Pancreas (tissue), 10 donors: ENCODE measurements at regions not wholly inside any gene's neighbourhood (a gene's known extent, or its start where the extent isn't known, plus 50 kb on each side); places are given as distances from the start of the nearest gene placed in this dataset.

Experiments used
- ATAC-seq, 4 donors: fragments of 200-7000 bp; cut with Tn5 transposase; one replicate each; pipeline versions ENCODE4 v1.8.0 to v1.9.1; 2020; ENCODE audit warnings: mild to moderate bottlenecking in 4 of 4, moderate library complexity in 4 of 4
- DNase-seq, 6 donors: peaks; one replicate each; pipeline ENCODE4 v3.0.0-alpha.2; 2020
- FAIRE-seq: peaks from 2 replicates; lab custom pipeline; 2012; peaks lifted over from hg19 to GRCh38; lab: Jason Lieb, UNC
- H3K27ac ChIP-seq, 4 donors: fragments of 200-600 bp; sonication (generic); 1 replicate in 3 of 4; 2 replicates in 1 of 4; pipeline versions ENCODE4 v1.5.0 to v1.8.0; 2020
- H3K27me3 ChIP-seq, 4 donors: fragments of 200-600 bp; one replicate each; pipeline ENCODE4 v1.8.0; 2021
- H3K36me3 ChIP-seq, 3 donors: fragments of 200-600 bp; sonication (generic) in 1 of 3; one replicate each; pipeline versions ENCODE4 v1.5.0 to v1.8.0; 2020 to 2021
- H3K4me1 ChIP-seq, 3 donors: fragments of 200-600 bp; one replicate each; pipeline ENCODE4 v1.8.0; 2021
- H3K4me3 ChIP-seq, 4 donors: fragments of 200-600 bp; sonication (generic) in 2 of 4; one replicate each; pipeline versions ENCODE4 v1.5.0 to v1.8.0; 2020 to 2021
- H3K9me3 ChIP-seq, 4 donors: fragments of 200-600 bp; one replicate each; pipeline ENCODE4 v1.8.0; 2021
- WGBS, 2 donors: extraction: QIAGEN DNeasy Blood & Tissue Kit; methylation state at CpG; one replicate each; pipeline ENCODE4 v1.1.7; 2013; 5-methylcytosine and 5-hydroxymethylcytosine counted together
- intact Hi-C, 3 donors: fragments of 100-400 bp; cut with DNase I; formaldehyde crosslinking; loops; one replicate each; pipeline versions ENCODE4 v1.11.1 to v1.14.2; 2022
- TF ChIP-seq, protein P1 (sequence below), 4 donors: fragments of 200-600 bp; sonication (generic) in 3 of 4; IDR thresholded peaks; one replicate each; pipeline versions ENCODE4 v1.5.0 to v1.8.0; 2021; ENCODE audit warnings: antibody characterized with exemption in 4 of 4
- donor health status: healthy with polysubstance abuse.
- donor health status: DM: no; HTN: no; CAD: no; lungs with moderate emphysema.
- donor health status: DM: no; HTN: no; CAD: no.
- donor health status: control.
- donor health status: control.
- donor health status: Bipolar disorder and iron deficiency.
- donor health status: DM: yes; HTN: yes; CAD: no.
- donor health status: DM: no; HTN: no; CAD: no.
- donor health status: DM: no; HTN: no; CAD: no.
- donor health status: DM: yes; HTN: yes; CAD: no.

DNA sequence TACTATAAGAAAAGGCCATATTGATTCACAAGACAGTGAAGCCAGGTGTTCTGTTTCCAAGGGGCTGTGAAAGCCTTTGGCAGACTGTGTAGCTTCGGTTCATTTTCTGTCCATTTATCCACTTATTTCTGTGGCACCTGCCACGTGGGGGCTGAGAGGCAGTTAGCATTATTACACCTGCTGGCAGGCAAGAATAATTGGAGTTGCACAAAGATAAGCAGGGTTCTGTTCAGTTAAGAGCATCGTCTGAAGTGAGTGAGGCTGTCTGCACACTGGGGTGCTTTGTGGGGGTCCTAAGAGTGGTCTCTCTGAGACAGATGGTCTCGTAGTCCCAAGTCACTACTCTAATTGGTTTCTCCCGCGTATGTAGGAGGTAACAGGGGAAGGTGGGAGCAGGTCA lies 60.6 kb upstream of the CCN6 start:
- H3K27me3 ChIP-seq: peaks cover 0 to 3% (median 0%) of the 10 kb centered on the region in 4 donors
- 31 to 34% methylated on average over 6 of the region's 6 CpGs for WGBS, 2 donors
- no peak overlapping the region for H3K4me3 ChIP-seq
- intact Hi-C loops: loop anchor here in 1 of 3 donors (10.0 kb wide), 1 partner anchor 279 kb away; no protein-coding TSS in a partner anchor
- no peaks in the 10 kb centered on the region for H3K4me1 ChIP-seq
- no peaks in the 10 kb centered on the region for H3K36me3 ChIP-seq
- TF ChIP-seq, protein P1, sequence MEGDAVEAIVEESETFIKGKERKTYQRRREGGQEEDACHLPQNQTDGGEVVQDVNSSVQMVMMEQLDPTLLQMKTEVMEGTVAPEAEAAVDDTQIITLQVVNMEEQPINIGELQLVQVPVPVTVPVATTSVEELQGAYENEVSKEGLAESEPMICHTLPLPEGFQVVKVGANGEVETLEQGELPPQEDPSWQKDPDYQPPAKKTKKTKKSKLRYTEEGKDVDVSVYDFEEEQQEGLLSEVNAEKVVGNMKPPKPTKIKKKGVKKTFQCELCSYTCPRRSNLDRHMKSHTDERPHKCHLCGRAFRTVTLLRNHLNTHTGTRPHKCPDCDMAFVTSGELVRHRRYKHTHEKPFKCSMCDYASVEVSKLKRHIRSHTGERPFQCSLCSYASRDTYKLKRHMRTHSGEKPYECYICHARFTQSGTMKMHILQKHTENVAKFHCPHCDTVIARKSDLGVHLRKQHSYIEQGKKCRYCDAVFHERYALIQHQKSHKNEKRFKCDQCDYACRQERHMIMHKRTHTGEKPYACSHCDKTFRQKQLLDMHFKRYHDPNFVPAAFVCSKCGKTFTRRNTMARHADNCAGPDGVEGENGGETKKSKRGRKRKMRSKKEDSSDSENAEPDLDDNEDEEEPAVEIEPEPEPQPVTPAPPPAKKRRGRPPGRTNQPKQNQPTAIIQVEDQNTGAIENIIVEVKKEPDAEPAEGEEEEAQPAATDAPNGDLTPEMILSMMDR (IDR thresholded peaks at IDR 0.05): no peak
- DNase-seq (no peak), ATAC-seq (no peak), FAIRE-seq (no peak)
- no peaks in the 10 kb centered on the region for H3K9me3 ChIP-seq
- H3K27ac ChIP-seq: no peak overlapping the region

DNA sequence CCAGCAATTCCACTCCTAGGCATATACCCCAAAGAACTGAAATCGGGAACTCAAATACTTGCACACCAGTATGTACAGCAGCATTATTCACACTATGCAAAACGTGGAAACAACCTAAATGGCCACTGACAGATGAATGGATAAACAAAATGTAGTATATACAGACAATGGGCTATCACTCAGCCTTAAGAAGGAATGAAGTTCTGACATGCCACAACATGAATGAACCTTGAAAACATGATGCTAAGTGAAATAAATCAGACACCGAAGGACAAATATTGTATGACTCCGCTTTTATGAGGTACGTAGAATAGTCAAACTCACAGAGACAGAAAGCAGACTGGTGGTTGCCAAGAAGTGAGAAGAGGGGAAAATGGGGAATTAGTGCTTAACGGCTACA lies 59.1 kb upstream of the CCN6 start:
- TF ChIP-seq, protein P1 (IDR thresholded peaks at IDR 0.05): no peak

DNA sequence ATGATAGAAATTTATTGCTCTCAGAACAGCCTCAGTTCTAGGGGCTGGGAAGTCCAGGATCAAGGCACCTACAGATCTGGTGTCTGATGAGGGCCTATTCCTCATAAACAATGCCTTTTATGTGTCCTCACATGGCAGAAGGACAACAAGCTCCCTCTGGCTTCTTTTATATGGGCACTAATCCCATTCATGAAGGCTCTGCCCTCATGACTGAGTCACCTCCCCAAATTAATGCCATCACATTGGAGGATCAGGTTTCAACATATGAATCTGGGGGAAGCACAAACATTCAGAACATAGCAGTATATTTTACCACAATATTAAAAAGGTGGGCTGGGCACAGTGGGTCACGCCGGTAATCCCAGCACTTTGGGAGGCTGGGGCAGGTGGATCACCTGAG lies 58.5 kb upstream of the CCN6 start:
- ATAC-seq: no peak
- Histone ChIP-seq H3K27ac (no peak overlapping the region), H3K9me3 (no peaks in the 10 kb centered on the region), H3K27me3 (peaks cover 0 to 3% (median 0%) of the 10 kb centered on the region in 4 donors), H3K4me3 (no peak overlapping the region), H3K36me3 (no peaks in the 10 kb centered on the region), H3K4me1 (no peaks in the 10 kb centered on the region)
- DNase-seq: no peak
- TF ChIP-seq, protein P1 (IDR thresholded peaks at IDR 0.05): no peak
- WGBS, 2 donors: 88 to 91% methylated on average over 2 of the region's 2 CpGs
- no peak for FAIRE-seq
- intact Hi-C loops: loop anchor here in 1 of 3 donors (10.0 kb wide), 1 partner anchor 281 kb away; no protein-coding TSS in a partner anchor

More for the DNA sequence above, 59.1 kb upstream of the CCN6 start:
- no peak for DNase-seq
- Histone ChIP-seq H3K4me3 (no peak overlapping the region), H3K9me3 (no peaks in the 10 kb centered on the region), H3K4me1 (no peaks in the 10 kb centered on the region), H3K27ac (no peak overlapping the region), H3K36me3 (no peaks in the 10 kb centered on the region), H3K27me3 (peaks cover 0 to 3% (median 0%) of the 10 kb centered on the region in 4 donors)
- no peak for FAIRE-seq
- intact Hi-C loops: loop anchor here in 1 of 3 donors (10.0 kb wide), 1 partner anchor 280 kb away; no protein-coding TSS in a partner anchor
- 78 to 82% methylated on average over 6 of the region's 6 CpGs for WGBS, 2 donors
- ATAC-seq: no peak

DNA sequence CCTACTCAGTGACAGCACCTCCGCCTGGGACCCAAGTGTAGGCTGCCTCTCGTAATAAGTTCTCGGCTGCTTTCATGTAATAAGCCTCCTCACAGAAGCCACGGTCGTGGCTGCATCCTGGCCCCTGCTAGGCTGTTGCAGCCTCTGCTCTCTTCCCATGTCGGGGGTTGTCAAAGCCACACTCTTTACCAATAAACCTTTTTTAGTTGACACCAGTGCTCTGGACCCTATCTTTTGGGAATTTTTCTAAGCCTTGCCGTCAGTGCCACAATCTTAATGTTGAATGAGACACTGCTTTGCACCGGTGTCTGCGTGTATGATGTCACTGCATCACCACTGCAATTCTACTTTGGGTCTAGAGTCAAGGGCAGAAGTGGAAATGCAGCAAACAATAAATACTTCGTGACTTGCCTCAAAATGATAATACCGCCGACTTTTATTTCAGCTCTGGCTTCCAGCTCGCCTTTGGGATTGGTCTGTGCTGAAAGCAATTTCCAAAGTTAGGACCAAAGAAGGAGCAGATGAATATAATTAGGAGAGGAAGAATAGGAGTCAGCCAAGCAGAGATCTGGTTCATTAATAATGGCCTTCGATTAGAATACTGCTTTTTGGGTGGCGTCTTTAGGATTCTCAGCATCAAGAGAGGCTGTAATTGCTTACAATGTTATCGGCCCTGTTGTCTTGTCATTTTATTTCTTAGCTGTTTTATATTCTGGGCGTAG lies 57.6 kb upstream of the CCN6 start:
- Histone ChIP-seq H3K4me3 (no peak overlapping the region), H3K9me3 (no peaks in the 10 kb centered on the region), H3K27ac (no peak overlapping the region), H3K4me1 (no peaks in the 10 kb centered on the region), H3K36me3 (no peaks in the 10 kb centered on the region), H3K27me3 (peaks cover 0 to 3% (median 0%) of the 10 kb centered on the region in 4 donors)
- 69 to 81% methylated on average over 17 of the region's 17 CpGs for WGBS, 2 donors
- ATAC-seq (no peak), DNase-seq (no peak), FAIRE-seq (no peak)
- intact Hi-C loops: loop anchor here in 1 of 3 donors (10.0 kb wide), 1 partner anchor 282 kb away; no protein-coding TSS in a partner anchor
- TF ChIP-seq, protein P1 (IDR thresholded peaks at IDR 0.05): no peak
